ENCODE measurements at regions not wholly inside any gene's neighbourhood (a gene's known extent, or its start where the extent isn't known, plus 50 kb on each side); places are given as distances from the start of the nearest gene placed in this dataset.

- Histone ChIP-seq H3K4me3 (ENCODE audit: insufficient read length, low read depth) (no peak overlapping the region), H3K9ac (ENCODE audit: insufficient read length, low read depth) (no peak overlapping the region), H3K27me3 (ENCODE audit: insufficient read depth, insufficient read length) (no peaks in the 10 kb centered on the region), H3K9me3 (ENCODE audit: insufficient read depth, low read length) (no peaks in the 10 kb centered on the region), H3K4me1 (ENCODE audit: insufficient read depth, insufficient read length) (no peaks in the 10 kb centered on the region), H3K36me3 (ENCODE audit: insufficient read depth, insufficient read length, low read length) (no peaks in the 10 kb centered on the region)
- DNase-seq (ENCODE audit: low read depth, low spot score): no peak
- TF ChIP-seq ZNF274 (IDR thresholded peaks at IDR 0.05; ENCODE audit: low read depth, low read length) (no peak), YY1 (IDR thresholded peaks at IDR 0.05; ENCODE audit: insufficient read depth, insufficient read length) (no peak), SUZ12 (IDR thresholded peaks at IDR 0.05; ENCODE audit: extremely low read depth, insufficient read depth, insufficient read length) (no peak)
Measured at GRCh38 chr14:61211476-61212255, 69.5 kb downstream of the TMEM30B start.

GRCh38 chr14:61203081-61203753 is 77.9 kb downstream of the TMEM30B start:
- Histone ChIP-seq H3K27me3 (ENCODE audit: insufficient read depth, insufficient read length) (no peaks in the 10 kb centered on the region), H3K9me3 (ENCODE audit: insufficient read depth, low read length) (no peaks in the 10 kb centered on the region), H3K4me1 (ENCODE audit: insufficient read depth, insufficient read length) (no peaks in the 10 kb centered on the region), H3K4me3 (ENCODE audit: insufficient read length, low read depth) (no peak overlapping the region), H3K36me3 (ENCODE audit: insufficient read depth, insufficient read length, low read length) (no peaks in the 10 kb centered on the region), H3K9ac (ENCODE audit: insufficient read length, low read depth) (no peak overlapping the region)
- TF ChIP-seq SUZ12 (IDR thresholded peaks at IDR 0.05; ENCODE audit: extremely low read depth, insufficient read depth, insufficient read length) (no peak), ZNF274 (IDR thresholded peaks at IDR 0.05; ENCODE audit: low read depth, low read length) (no peak), YY1 (IDR thresholded peaks at IDR 0.05; ENCODE audit: insufficient read depth, insufficient read length) (no peak)
- no peak for DNase-seq (ENCODE audit: low read depth, low spot score)

- Histone ChIP-seq H3K4me1 (ENCODE audit: insufficient read depth, insufficient read length) (no peaks in the 10 kb centered on the region), H3K36me3 (ENCODE audit: insufficient read depth, insufficient read length, low read length) (no peaks in the 10 kb centered on the region), H3K9me3 (ENCODE audit: insufficient read depth, low read length) (no peaks in the 10 kb centered on the region), H3K27me3 (ENCODE audit: insufficient read depth, insufficient read length) (no peaks in the 10 kb centered on the region), H3K9ac (ENCODE audit: insufficient read length, low read depth) (no peak overlapping the region), H3K4me3 (ENCODE audit: insufficient read length, low read depth) (no peak overlapping the region)
- DNase-seq (ENCODE audit: low read depth, low spot score): no peak
- TF ChIP-seq ZNF274 (IDR thresholded peaks at IDR 0.05; ENCODE audit: low read depth, low read length) (no peak), SUZ12 (IDR thresholded peaks at IDR 0.05; ENCODE audit: extremely low read depth, insufficient read depth, insufficient read length) (no peak), YY1 (IDR thresholded peaks at IDR 0.05; ENCODE audit: insufficient read depth, insufficient read length) (no peak)
Measured at GRCh38 chr14:61202124-61202523, 79.0 kb downstream of the TMEM30B start.

- Histone ChIP-seq H3K4me1 (ENCODE audit: insufficient read depth, insufficient read length) (no peaks in the 10 kb centered on the region), H3K9ac (ENCODE audit: insufficient read length, low read depth) (no peak overlapping the region), H3K36me3 (ENCODE audit: insufficient read depth, insufficient read length, low read length) (no peaks in the 10 kb centered on the region), H3K9me3 (ENCODE audit: insufficient read depth, low read length) (no peaks in the 10 kb centered on the region), H3K27me3 (ENCODE audit: insufficient read depth, insufficient read length) (no peaks in the 10 kb centered on the region), H3K4me3 (ENCODE audit: insufficient read length, low read depth) (no peak overlapping the region)
- DNase-seq (ENCODE audit: low read depth, low spot score): no peak
- no peak for TF ChIP-seq YY1 (IDR thresholded peaks at IDR 0.05; ENCODE audit: insufficient read depth, insufficient read length)
- no peak for TF ChIP-seq ZNF274 (IDR thresholded peaks at IDR 0.05; ENCODE audit: low read depth, low read length)
- no peak for TF ChIP-seq SUZ12 (IDR thresholded peaks at IDR 0.05; ENCODE audit: extremely low read depth, insufficient read depth, insufficient read length)
Measured at GRCh38 chr14:61201171-61201570, 80.0 kb downstream of the TMEM30B start.

- Histone ChIP-seq H3K9ac (ENCODE audit: insufficient read length, low read depth) (no peak overlapping the region), H3K27me3 (ENCODE audit: insufficient read depth, insufficient read length) (no peaks in the 10 kb centered on the region), H3K4me3 (ENCODE audit: insufficient read length, low read depth) (no peak overlapping the region), H3K36me3 (ENCODE audit: insufficient read depth, insufficient read length, low read length) (no peaks in the 10 kb centered on the region), H3K4me1 (ENCODE audit: insufficient read depth, insufficient read length) (no peaks in the 10 kb centered on the region), H3K9me3 (ENCODE audit: insufficient read depth, low read length) (no peaks in the 10 kb centered on the region)
- no peak for DNase-seq (ENCODE audit: low read depth, low spot score)
- no peak for TF ChIP-seq ZNF274 (IDR thresholded peaks at IDR 0.05; ENCODE audit: low read depth, low read length)
- TF ChIP-seq SUZ12 (IDR thresholded peaks at IDR 0.05; ENCODE audit: extremely low read depth, insufficient read depth, insufficient read length): no peak
- TF ChIP-seq YY1 (IDR thresholded peaks at IDR 0.05; ENCODE audit: insufficient read depth, insufficient read length): no peak
Measured at GRCh38 chr14:61197416-61197815, 83.7 kb downstream of the TMEM30B start.

- Histone ChIP-seq H3K36me3 (ENCODE audit: insufficient read depth, insufficient read length, low read length) (no peaks in the 10 kb centered on the region), H3K9ac (ENCODE audit: insufficient read length, low read depth) (no peak overlapping the region), H3K9me3 (ENCODE audit: insufficient read depth, low read length) (no peaks in the 10 kb centered on the region), H3K27me3 (ENCODE audit: insufficient read depth, insufficient read length) (no peaks in the 10 kb centered on the region), H3K4me1 (ENCODE audit: insufficient read depth, insufficient read length) (no peaks in the 10 kb centered on the region), H3K4me3 (ENCODE audit: insufficient read length, low read depth) (no peak overlapping the region)
- TF ChIP-seq SUZ12 (IDR thresholded peaks at IDR 0.05; ENCODE audit: extremely low read depth, insufficient read depth, insufficient read length) (no peak), YY1 (IDR thresholded peaks at IDR 0.05; ENCODE audit: insufficient read depth, insufficient read length) (no peak), ZNF274 (IDR thresholded peaks at IDR 0.05; ENCODE audit: low read depth, low read length) (no peak)
- no peak for DNase-seq (ENCODE audit: low read depth, low spot score)
Measured at GRCh38 chr14:61196792-61197191, 84.3 kb downstream of the TMEM30B start.

- TF ChIP-seq SUZ12 (IDR thresholded peaks at IDR 0.05; ENCODE audit: extremely low read depth, insufficient read depth, insufficient read length) (no peak), ZNF274 (IDR thresholded peaks at IDR 0.05; ENCODE audit: low read depth, low read length) (no peak), YY1 (IDR thresholded peaks at IDR 0.05; ENCODE audit: insufficient read depth, insufficient read length) (no peak)
- no peak for DNase-seq (ENCODE audit: low read depth, low spot score)
- no peaks in the 10 kb centered on the region for H3K36me3 ChIP-seq (ENCODE audit: insufficient read depth, insufficient read length, low read length)
Measured at GRCh38 chr14:61196034-61196433, 85.1 kb downstream of the TMEM30B start.

More at GRCh38 chr14:61196034-61196433, 85.1 kb downstream of the TMEM30B start:
- no peak overlapping the region for H3K9ac ChIP-seq (ENCODE audit: insufficient read length, low read depth)
- H3K4me3 ChIP-seq (ENCODE audit: insufficient read length, low read depth): no peak overlapping the region
- H3K4me1 ChIP-seq (ENCODE audit: insufficient read depth, insufficient read length): no peaks in the 10 kb centered on the region
- H3K9me3 ChIP-seq (ENCODE audit: insufficient read depth, low read length): no peaks in the 10 kb centered on the region
- no peaks in the 10 kb centered on the region for H3K27me3 ChIP-seq (ENCODE audit: insufficient read depth, insufficient read length)

All from NT2/D1 (cell line).